ENCODE measurements at regions not wholly inside any gene's neighbourhood (a gene's known extent, or its start where the extent isn't known, plus 50 kb on each side); places are given as distances from the start of the nearest gene placed in this dataset.

DNA sequence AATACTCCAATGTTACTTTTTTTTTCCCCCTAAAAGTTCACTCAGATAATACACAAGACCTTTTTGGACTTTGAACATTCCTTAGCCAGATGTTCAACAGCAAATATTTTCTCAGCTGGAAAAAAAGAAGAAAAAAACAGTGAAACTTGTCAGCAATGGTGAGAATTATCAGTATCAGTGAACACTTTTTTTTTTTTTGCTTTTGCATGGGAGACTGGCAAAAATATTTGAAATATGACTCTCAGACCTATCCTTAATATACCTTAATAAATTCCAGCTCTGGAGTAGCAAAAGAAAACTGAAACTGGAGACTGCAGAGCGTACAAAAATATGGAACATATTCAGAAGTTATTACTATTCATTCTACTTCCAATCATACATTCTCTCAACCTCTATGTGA lies 92.3 kb downstream of the RFPL4B start:
- TF ChIP-seq, protein P1, sequence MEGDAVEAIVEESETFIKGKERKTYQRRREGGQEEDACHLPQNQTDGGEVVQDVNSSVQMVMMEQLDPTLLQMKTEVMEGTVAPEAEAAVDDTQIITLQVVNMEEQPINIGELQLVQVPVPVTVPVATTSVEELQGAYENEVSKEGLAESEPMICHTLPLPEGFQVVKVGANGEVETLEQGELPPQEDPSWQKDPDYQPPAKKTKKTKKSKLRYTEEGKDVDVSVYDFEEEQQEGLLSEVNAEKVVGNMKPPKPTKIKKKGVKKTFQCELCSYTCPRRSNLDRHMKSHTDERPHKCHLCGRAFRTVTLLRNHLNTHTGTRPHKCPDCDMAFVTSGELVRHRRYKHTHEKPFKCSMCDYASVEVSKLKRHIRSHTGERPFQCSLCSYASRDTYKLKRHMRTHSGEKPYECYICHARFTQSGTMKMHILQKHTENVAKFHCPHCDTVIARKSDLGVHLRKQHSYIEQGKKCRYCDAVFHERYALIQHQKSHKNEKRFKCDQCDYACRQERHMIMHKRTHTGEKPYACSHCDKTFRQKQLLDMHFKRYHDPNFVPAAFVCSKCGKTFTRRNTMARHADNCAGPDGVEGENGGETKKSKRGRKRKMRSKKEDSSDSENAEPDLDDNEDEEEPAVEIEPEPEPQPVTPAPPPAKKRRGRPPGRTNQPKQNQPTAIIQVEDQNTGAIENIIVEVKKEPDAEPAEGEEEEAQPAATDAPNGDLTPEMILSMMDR (IDR thresholded peaks at IDR 0.05) = no peak

DNA sequence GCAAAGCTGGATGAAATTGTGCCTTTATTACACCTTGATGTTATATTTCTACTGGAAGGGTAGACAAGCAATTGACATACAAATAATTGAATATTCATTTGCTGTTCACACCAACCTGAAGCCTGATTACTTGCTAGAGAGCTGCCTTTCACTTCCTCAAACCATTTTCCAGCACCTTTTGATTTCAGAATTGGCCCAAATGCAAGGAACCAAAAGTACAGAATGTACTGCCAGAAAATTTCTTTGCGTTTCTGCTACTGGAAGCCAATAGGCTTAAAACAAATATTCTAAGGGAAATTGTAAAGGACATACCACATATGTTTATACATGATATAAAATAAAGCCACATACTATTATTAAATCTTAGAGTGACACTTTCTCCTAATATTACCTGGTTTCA lies 94.5 kb downstream of the RFPL4B start:
- TF ChIP-seq, protein P1 (IDR thresholded peaks at IDR 0.05) = no peak

DNA sequence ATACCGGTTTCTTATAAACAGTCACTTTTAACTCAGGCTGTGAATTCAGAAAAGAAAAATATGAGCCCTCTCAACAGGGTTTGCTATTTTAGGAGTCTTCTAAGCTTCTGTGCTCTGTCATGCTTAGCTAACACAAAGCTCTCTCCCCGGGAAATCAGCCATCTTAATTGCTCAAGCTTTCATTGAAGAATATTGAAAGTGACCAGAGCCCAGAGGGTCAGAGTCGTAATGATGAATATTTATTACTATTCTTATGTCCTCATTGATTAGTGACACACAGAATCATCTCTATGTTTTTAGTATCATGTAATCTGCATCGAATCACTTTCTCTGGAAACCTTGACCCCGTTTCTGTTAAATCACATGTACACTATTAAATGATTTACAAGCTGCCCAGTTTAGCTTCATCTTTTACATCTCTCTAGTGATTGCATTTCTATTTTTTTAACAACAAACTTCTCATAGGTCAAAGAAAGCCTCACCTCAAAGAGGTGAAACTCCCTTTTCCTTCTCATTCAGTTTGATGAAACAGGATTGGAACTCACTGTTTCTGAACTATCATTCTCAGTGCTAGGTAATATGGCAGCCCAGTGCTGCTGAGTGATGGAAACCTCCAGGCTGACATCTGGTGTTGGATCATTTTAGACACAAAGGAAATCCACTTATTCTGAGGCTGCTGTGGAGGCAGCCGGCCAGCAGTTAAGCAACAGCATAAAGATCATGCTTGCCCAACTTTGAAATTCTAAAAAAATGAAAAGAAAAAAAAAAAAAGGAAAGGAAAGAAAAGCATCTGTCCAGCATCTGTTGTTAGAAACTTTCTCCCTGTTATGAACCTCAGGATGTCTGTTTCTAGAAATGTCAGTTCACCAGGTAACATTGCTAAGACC lies 96.3 kb downstream of the RFPL4B start:
- TF ChIP-seq, protein P1 (IDR thresholded peaks at IDR 0.05) = no peak

DNA sequence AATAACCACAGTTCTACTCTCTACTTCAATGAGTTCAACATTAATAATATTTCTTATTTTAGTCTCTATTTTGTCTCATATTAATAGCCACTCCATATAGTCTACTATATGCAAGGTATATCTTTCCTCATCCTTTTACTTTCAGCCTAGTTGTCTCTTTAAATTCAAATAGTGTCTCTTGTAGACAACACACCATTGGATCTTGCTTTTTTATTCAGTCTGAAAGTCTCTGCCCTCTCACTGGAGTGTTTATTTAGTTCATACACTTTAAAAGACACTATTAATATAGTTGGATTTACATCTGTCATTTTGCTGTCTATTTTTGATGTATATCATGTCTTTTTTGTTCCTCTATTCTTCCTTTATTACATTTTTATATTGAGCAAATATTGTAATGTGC lies 103.5 kb downstream of the RFPL4B start:
- TF ChIP-seq, protein P1 (IDR thresholded peaks at IDR 0.05) = no peak

DNA sequence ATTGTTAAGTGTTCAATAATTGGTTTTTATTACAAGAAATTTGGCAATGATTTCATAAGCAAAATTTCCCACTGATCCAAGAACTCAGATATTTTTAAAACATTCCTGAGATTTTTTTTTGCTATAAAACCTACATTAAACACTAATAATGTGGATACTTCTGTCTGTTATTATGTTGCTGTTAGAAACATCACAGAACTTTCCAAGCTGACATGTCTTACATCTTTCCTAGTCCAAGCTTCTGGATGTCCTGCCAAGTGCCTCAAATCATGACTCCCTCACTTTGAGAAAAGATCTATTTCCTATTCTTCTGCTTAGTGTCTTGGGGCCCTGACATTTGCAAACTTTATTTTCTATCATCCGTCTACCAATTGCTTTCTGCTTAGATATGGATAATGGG lies 110.8 kb downstream of the RFPL4B start:
- TF ChIP-seq, protein P1 (IDR thresholded peaks at IDR 0.05) = no peak

DNA sequence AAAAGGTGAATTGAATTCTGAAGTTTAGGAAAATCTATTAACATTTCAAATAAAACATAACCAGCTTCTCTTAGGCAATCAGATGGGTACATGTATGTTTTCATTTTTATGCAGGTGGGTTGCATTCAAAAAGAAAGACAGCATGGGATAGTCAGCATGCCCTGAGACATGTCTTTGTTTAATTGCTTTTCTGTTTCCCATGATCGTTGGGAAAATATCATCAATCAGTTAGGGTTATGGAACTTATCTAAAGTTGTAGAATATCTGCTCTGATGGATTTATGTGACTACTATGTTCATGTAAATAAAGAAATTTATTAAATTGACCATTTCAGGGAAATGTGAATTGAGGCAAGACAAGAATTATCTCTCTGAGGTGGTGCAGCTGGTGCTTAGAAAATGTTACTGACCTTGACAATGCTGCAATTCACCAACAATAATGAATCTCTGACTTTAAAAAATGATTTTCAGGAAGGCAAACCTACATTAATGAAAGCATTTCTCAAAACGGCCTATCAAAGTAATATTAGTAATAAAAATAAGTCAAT lies 112.7 kb downstream of the RFPL4B start:
- TF ChIP-seq, protein P1 (IDR thresholded peaks at IDR 0.05) = no peak

DNA sequence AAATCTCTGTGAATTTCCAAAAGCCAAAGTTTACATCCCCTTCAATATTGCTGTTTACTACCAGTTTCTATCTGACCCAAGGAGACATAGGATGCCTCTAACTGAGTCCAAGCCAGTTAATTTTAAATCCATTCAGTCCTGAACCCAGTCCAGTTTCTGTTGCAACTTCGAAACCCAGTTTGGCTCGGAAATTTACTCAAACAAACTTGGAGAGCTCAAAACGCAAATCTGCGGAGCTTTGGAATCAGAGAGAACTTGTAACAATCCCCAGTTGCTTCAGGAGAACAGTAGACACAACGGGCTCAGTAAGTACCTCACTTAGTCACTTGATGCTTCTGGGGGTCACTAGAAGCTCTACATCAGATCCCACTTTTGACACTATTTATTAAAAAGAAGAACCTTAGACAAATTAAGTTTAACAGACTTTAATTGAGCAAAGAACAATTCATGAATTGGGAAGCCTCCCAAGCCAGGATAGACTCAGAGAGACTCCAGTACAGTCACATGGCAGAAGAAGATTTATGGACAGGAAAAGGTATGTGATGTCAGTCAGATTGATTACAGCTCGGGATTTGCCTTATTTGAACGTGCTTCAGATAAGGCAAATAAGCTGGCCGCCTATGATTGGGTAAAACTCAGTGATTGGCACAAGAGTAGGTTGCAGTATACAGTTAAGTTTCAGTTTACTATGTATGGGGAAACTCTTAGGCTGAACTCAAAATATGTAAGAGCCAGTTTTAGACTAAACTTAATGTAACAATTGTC lies 118.0 kb downstream of the RFPL4B start:
- TF ChIP-seq, protein P1 (IDR thresholded peaks at IDR 0.05) = no peak
